Hepatocyte (in vitro differentiated cells): ENCODE measurements at regions not wholly inside any gene's neighbourhood (a gene's known extent, or its start where the extent isn't known, plus 50 kb on each side); places are given as distances from the start of the nearest gene placed in this dataset.

Experiments used
- DNase-seq: peaks from one replicate; pipeline ENCODE4 v3.0.0-alpha.2; 2016; ENCODE audit warnings: low spot score
- H2AFZ ChIP-seq: fragments of 200-600 bp; sonication (generic); 2 replicates; pipeline ENCODE4 v1.6.0; 2016; ENCODE audit warnings: antibody characterized with exemption, mild to moderate bottlenecking
- H3K27ac ChIP-seq: fragments of 200-600 bp; sonication (generic); 2 replicates; pipeline ENCODE4 v1.5.1; 2016; ENCODE audit warnings: mild to moderate bottlenecking
- H3K27me3 ChIP-seq: fragments of 200-600 bp; sonication (generic); 2 replicates; pipeline ENCODE4 v1.6.1; 2016
- H3K36me3 ChIP-seq: fragments of 200-600 bp; sonication (generic); replicated peaks from 2 replicates; pipeline ENCODE4 v1.5.1; 2016; ENCODE audit warnings: low read depth; ENCODE audit not compliant: insufficient read depth
- H3K4me1 ChIP-seq: fragments of 200-600 bp; sonication (generic); 2 replicates; pipeline ENCODE4 v1.5.1; 2016; ENCODE audit warnings: mild to moderate bottlenecking, moderate library complexity; ENCODE audit not compliant: insufficient read depth
- H3K4me2 ChIP-seq: fragments of 200-600 bp; sonication (generic); 2 replicates; pipeline ENCODE4 v1.6.0; 2016
- H3K4me3 ChIP-seq: fragments of 200-600 bp; sonication (generic); 2 replicates; pipeline ENCODE4 v1.5.1; 2016; ENCODE audit warnings: mild to moderate bottlenecking
- H3K79me2 ChIP-seq: fragments of 200-600 bp; sonication (generic); 2 replicates; pipeline ENCODE4 v1.6.0; 2017; ENCODE audit warnings: mild to moderate bottlenecking
- H3K9me2 ChIP-seq: fragments of 200-600 bp; sonication (generic); replicated peaks from 2 replicates; pipeline ENCODE4 v1.6.0; 2017; ENCODE audit warnings: mild to moderate bottlenecking; ENCODE audit not compliant: insufficient read depth
- H3K9me3 ChIP-seq: fragments of 200-600 bp; sonication (generic); 2 replicates; pipeline ENCODE4 v1.5.1; 2016; ENCODE audit warnings: low read depth, mild to moderate bottlenecking
- H4K20me1 ChIP-seq: fragments of 200-600 bp; sonication (generic); 2 replicates; pipeline ENCODE4 v1.6.0; 2016; ENCODE audit warnings: mild to moderate bottlenecking; ENCODE audit not compliant: insufficient read depth, poor library complexity, severe bottlenecking
- EZH2 ChIP-seq: fragments of 200-600 bp; sonication (generic); IDR thresholded peaks from 2 replicates; pipeline ENCODE4 v1.6.1; 2016; ENCODE audit warnings: antibody characterized with exemption, mild to moderate bottlenecking, borderline replicate concordance
- EZH2phosphoT487 ChIP-seq: fragments of 200-600 bp; sonication (generic); IDR thresholded peaks from one replicate; pipeline ENCODE4 v1.6.1; 2018; ENCODE audit warnings: antibody characterized with exemption, mild to moderate bottlenecking, low read depth, moderate library complexity; ENCODE audit not compliant: unreplicated experiment, severe bottlenecking
- WGBS: methylation state at CpG from one replicate; pipeline ENCODE4 v1.1.6; 2016; ENCODE audit warnings: low lambda C conversion rate; ENCODE audit errors: missing lambda C conversion rate; 5-methylcytosine and 5-hydroxymethylcytosine counted together
- TF ChIP-seq, protein P1 (sequence below): fragments of 200-600 bp; sonication (generic); IDR thresholded peaks from 2 replicates; pipeline ENCODE4 v1.5.1; 2016; ENCODE audit warnings: antibody characterized with exemption, mild to moderate bottlenecking; ENCODE audit not compliant: poor library complexity

DNA sequence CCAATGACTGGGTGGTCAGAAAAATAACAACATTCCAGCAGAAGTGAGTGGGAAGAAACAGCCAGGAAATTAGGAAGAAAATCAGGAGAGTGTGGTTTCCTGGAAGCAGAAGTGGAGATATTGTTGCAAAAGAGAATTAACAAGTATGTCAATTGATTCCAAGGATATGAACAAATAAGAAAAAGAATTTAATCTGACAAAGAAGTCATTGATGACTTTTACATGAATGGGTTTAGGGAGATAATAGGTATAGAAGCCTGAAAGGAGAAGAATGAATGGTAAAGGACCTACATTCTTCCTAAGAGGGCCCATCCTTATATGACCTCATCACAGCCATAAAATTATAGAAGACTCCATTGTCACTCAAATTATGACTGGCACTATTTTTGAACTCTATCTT lies 1440.1 kb downstream of the OTOL1 start:
- Histone ChIP-seq H3K4me2 (no peak overlapping the region), H3K4me3 (no peak overlapping the region), H4K20me1 (no peaks in the 10 kb centered on the region), H3K79me2 (no peaks in the 10 kb centered on the region), H3K4me1 (peaks cover 3% of the 10 kb centered on the region), H3K9me2 (no peaks in the 10 kb centered on the region), H3K27ac (peak overlapping the region; percentile 9), H3K9me3 (no peaks in the 10 kb centered on the region), H3K27me3 (no peaks in the 10 kb centered on the region), H3K36me3 (no peaks in the 10 kb centered on the region), H2AFZ (no peak overlapping the region)
- DNase-seq = no peak
- TF ChIP-seq, protein P1, sequence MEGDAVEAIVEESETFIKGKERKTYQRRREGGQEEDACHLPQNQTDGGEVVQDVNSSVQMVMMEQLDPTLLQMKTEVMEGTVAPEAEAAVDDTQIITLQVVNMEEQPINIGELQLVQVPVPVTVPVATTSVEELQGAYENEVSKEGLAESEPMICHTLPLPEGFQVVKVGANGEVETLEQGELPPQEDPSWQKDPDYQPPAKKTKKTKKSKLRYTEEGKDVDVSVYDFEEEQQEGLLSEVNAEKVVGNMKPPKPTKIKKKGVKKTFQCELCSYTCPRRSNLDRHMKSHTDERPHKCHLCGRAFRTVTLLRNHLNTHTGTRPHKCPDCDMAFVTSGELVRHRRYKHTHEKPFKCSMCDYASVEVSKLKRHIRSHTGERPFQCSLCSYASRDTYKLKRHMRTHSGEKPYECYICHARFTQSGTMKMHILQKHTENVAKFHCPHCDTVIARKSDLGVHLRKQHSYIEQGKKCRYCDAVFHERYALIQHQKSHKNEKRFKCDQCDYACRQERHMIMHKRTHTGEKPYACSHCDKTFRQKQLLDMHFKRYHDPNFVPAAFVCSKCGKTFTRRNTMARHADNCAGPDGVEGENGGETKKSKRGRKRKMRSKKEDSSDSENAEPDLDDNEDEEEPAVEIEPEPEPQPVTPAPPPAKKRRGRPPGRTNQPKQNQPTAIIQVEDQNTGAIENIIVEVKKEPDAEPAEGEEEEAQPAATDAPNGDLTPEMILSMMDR = no peak
- TF ChIP-seq EZH2phosphoT487 = no peak
- no peak for TF ChIP-seq EZH2

DNA sequence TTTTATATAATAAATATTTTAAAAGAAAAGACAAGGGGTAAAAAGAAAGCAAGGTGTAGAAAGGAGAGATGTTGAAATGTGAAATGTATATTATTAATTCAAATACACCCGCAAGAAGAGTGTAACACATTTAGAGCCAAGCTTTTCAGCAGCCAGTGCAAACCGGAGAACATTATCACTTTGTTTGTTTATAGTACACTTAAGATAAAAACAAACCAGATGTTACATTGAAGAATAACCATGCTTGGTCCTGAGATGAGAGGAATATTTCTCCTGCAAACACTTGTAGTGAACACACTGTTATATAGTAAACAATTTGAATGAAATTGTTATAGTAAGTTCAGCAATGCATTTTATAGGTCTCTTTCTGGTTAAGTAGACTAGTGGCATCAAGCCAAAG lies 1441.5 kb downstream of the OTOL1 start:
- Histone ChIP-seq H3K36me3 (no peaks in the 10 kb centered on the region), H3K9me2 (no peaks in the 10 kb centered on the region), H3K27ac (peak overlapping the region; percentile 20), H2AFZ (no peak overlapping the region), H3K79me2 (no peaks in the 10 kb centered on the region), H3K4me1 (peaks cover 3% of the 10 kb centered on the region), H3K9me3 (no peaks in the 10 kb centered on the region), H3K4me2 (peak overlapping the region; percentile 19), H3K4me3 (no peak overlapping the region), H3K27me3 (no peaks in the 10 kb centered on the region), H4K20me1 (no peaks in the 10 kb centered on the region)
- WGBS = 30% methylated on average over 2 of the region's 2 CpGs
- TF ChIP-seq, protein P1 = no peak
- TF ChIP-seq EZH2phosphoT487 (peak; percentile 93), EZH2 (no peak)
- peak; percentile 8 for DNase-seq

DNA sequence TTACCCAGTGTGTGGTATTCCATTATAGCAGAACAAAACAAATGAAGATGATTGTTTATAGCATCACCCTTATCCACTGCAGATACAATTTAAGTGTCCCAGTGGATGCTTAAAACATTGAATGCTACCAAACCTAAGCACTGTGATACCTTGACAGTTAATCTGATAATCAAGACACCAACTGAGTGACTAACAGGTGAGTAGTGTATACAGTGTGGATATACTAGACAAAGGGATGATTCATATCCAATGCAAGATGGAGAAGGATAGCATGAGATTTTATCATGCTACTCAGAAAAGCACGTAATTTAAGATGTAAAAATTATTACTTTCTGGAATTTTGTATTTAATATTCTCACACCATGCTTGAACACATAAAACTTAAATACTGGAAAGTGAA lies 1449.0 kb downstream of the OTOL1 start:
- no peaks in the 10 kb centered on the region for H4K20me1 ChIP-seq
- H3K4me1 ChIP-seq = no peaks in the 10 kb centered on the region
- H3K27ac ChIP-seq = no peak overlapping the region
- H2AFZ ChIP-seq = no peak overlapping the region
- H3K36me3 ChIP-seq = no peaks in the 10 kb centered on the region
- no peak for DNase-seq
- no peak overlapping the region for H3K4me2 ChIP-seq
- WGBS = 4% methylated on average over 1 of the region's 1 CpG
- H3K79me2 ChIP-seq = no peaks in the 10 kb centered on the region
- no peaks in the 10 kb centered on the region for H3K27me3 ChIP-seq
- H3K9me3 ChIP-seq = no peaks in the 10 kb centered on the region
- no peak overlapping the region for H3K4me3 ChIP-seq
- TF ChIP-seq EZH2 = no peak
- TF ChIP-seq, protein P1 = no peak
- no peak for TF ChIP-seq EZH2phosphoT487
- no peaks in the 10 kb centered on the region for H3K9me2 ChIP-seq

DNA sequence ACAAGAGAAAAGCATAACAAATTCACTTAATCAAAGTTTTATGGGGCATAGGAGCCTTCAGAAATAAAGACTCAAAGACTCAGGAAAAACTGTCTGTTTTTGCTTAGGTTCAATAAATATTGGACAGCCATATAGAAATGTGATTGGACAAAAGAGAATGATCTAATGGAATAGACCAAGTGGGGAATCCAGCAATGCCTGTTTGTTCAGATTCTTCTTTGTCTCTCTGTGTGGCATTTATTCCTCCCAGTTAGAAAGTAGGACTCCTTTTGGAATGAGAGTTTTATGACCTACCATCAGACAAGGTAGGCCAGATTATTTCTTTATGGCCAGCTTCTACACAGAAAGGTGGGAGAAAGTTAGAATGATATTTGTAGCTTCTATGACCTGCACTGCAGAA lies 1460.1 kb downstream of the OTOL1 start:
- H3K79me2 ChIP-seq = no peaks in the 10 kb centered on the region
- no peaks in the 10 kb centered on the region for H4K20me1 ChIP-seq
- no peak overlapping the region for H3K27ac ChIP-seq
- no peaks in the 10 kb centered on the region for H3K9me2 ChIP-seq
- H3K4me1 ChIP-seq = no peaks in the 10 kb centered on the region
- H3K4me3 ChIP-seq = no peak overlapping the region
- no peaks in the 10 kb centered on the region for H3K9me3 ChIP-seq
- no peak for TF ChIP-seq EZH2phosphoT487
- no peak for TF ChIP-seq EZH2
- TF ChIP-seq, protein P1 = no peak
- no peaks in the 10 kb centered on the region for H3K36me3 ChIP-seq
- H3K27me3 ChIP-seq = no peaks in the 10 kb centered on the region
- no peak for DNase-seq
- no peak overlapping the region for H3K4me2 ChIP-seq
- H2AFZ ChIP-seq = no peak overlapping the region
